ENCODE measurements at regions not wholly inside any gene's neighbourhood (a gene's known extent, or its start where the extent isn't known, plus 50 kb on each side); places are given as distances from the start of the nearest gene placed in this dataset.

DNA sequence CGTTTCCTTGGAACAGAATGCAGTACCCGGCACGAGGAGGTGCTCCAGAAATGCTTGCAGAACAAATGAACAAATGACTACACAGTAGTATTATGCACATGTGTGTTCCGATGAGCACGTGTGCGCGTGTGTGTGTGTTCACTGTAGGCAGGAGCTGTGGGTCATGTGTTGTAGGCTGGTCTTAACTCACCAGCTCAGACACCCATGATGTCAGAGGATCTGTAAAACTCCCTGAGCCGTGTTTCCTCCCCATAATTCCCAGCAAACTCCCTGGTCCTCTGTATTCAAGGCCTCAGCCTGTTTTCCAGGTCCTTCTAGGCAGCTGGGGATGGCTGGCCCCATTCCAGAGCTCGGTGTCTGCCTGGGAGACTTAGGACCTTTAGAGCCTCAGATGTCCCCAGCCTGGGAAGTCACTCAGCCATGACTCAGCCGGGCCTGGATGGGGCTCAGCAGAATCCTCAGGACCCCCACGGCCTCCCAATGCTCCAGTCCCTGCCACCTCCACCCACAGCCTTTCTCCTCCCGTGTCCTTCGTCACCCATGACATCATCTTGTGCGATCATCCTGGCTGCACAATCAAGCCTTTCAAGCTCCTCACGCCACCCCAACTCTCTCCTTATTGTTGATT, 475.0 kb upstream of the SULF2 start (continued):
- TF ChIP-seq, protein P1, sequence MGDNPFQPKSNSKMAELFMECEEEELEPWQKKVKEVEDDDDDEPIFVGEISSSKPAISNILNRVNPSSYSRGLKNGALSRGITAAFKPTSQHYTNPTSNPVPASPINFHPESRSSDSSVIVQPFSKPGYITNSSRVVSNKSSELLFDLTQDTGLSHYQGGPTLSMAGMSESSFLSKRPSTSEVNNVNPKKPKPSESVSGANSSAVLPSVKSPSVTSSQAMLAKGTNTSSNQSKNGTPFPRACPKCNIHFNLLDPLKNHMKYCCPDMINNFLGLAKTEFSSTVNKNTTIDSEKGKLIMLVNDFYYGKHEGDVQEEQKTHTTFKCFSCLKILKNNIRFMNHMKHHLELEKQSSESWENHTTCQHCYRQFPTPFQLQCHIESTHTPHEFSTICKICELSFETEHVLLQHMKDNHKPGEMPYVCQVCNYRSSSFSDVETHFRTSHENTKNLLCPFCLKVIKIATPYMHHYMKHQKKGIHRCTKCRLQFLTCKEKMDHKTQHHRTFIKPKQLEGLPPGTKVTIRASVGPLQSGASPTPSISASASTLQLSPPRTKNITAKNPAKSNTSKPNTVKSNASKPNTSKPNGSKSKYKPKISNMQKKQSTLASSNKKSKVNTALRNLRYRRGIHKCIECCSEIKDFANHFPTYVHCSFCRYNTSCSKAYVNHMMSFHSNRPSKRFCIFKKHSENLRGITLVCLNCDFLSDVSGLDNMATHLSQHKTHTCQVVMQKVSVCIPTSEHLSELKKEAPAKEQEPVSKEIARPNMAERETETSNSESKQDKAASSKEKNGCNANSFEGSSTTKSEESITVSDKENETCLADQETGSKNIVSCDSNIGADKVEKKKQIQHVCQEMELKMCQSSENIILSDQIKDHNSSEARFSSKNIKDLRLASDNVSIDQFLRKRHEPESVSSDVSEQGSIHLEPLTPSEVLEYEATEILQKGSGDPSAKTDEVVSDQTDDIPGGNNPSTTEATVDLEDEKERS (CRISPR knock-in tag; IDR thresholded peaks at IDR 0.05), result no peak
- no peak for TF ChIP-seq SIN3B (IDR thresholded peaks at IDR 0.05; ENCODE audit: low read length)

DNA sequence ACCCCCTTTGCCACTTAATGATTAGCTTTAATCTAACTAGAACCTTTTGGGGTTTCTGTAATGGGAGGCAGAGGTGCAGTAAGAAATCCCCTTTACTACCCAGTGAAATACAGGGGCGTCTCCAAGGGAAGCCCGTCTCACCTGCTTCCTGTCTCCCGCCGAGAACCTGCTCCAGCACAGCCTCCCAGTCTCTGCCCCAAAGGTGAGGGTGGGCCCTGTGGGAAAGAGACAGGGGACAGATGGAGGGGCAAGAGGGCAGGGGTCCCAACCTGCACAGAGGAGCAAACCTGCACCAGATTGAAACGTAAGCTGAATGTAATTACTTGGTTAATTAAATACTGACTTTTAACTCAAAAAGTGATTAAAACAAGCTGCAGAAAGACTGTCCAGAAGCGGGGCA, 474.2 kb upstream of the SULF2 start:
- no peak overlapping the region for H3K9ac ChIP-seq (ENCODE audit: insufficient read depth, low read depth, low read length)
- FAIRE-seq, result no peak
- no peak overlapping the region for H3K4me2 ChIP-seq (ENCODE audit: low read depth, low read length)
- H3K79me2 ChIP-seq (ENCODE audit: insufficient read depth, low read length), result no peaks in the 10 kb centered on the region
- no peak overlapping the region for H2AFZ ChIP-seq (ENCODE audit: low read length)
- H3K36me3 ChIP-seq (replicated peaks in 1 of 2; ENCODE audit: control insufficient read depth in 1 of 2, insufficient read depth in 2 of 2, low read length in 2 of 2), result no peaks in the 10 kb centered on the region
- no peaks in the 10 kb centered on the region for H4K20me1 ChIP-seq (ENCODE audit: insufficient read depth, low read length)
- peaks cover 6% of the 10 kb centered on the region; the same call in 1 of the 2 replicates for H3K9me3 ChIP-seq (ENCODE audit: low read length)
- DNase-seq (ENCODE audit: low spot score), result no peak
- intact Hi-C loops (cut with micrococcal nuclease; ENCODE audit: unreplicated experiment) (no loop called here), in situ Hi-C loops (cut with HindIII; ENCODE audit: extremely low pct_ligation_motif_present, low pct_unique_long_range_greater_than_20kb) (no loop called here)
- POLR2A ChIA-PET, result no interaction called here
- H3K27ac ChIP-seq (ENCODE audit: extremely low read length, insufficient read depth, low read length), result no peak overlapping the region
- H3K4me1 ChIP-seq (ENCODE audit: insufficient read depth, low read length), result no peaks in the 10 kb centered on the region
- ATAC-seq, result no peak
- no peak overlapping the region for H3K4me3 ChIP-seq (replicated peaks in 1 of 3; ENCODE audit: insufficient read depth in 1 of 3, low read depth in 2 of 3, low read length in 3 of 3)
- 37% methylated on average over 6 of the region's 6 CpGs for WGBS (ENCODE audit: low lambda C conversion rate)
- CTCF ChIA-PET (ENCODE audit: low intra/inter-chr PET ratio, low total read pairs), result no interaction called here
- no peaks in the 10 kb centered on the region; a peak in 1 of 5 replicates for H3K27me3 ChIP-seq (ENCODE audit: control insufficient read depth in 1 of 2, insufficient read depth in 2 of 2, low read length in 2 of 2)
- BruUV-seq (replicated peaks), result no TSS peak
- TF ChIP-seq SUZ12 (IDR thresholded peaks at IDR 0.05; ENCODE audit: low read depth, low read length) (no peak), KLF15 (CRISPR knock-in tag; IDR thresholded peaks at IDR 0.05; ENCODE audit: borderline replicate concordance) (no peak), PHF5A (CRISPR knock-in tag; IDR thresholded peaks at IDR 0.05; ENCODE audit: low read depth, unreplicated experiment) (no peak), PHB2 (IDR thresholded peaks at IDR 0.05; ENCODE audit: partially characterized antibody) (no peak), ESRRA (CRISPR knock-in tag; IDR thresholded peaks at IDR 0.05; ENCODE audit: low read depth) (no peak)
- TF ChIP-seq, protein P2, sequence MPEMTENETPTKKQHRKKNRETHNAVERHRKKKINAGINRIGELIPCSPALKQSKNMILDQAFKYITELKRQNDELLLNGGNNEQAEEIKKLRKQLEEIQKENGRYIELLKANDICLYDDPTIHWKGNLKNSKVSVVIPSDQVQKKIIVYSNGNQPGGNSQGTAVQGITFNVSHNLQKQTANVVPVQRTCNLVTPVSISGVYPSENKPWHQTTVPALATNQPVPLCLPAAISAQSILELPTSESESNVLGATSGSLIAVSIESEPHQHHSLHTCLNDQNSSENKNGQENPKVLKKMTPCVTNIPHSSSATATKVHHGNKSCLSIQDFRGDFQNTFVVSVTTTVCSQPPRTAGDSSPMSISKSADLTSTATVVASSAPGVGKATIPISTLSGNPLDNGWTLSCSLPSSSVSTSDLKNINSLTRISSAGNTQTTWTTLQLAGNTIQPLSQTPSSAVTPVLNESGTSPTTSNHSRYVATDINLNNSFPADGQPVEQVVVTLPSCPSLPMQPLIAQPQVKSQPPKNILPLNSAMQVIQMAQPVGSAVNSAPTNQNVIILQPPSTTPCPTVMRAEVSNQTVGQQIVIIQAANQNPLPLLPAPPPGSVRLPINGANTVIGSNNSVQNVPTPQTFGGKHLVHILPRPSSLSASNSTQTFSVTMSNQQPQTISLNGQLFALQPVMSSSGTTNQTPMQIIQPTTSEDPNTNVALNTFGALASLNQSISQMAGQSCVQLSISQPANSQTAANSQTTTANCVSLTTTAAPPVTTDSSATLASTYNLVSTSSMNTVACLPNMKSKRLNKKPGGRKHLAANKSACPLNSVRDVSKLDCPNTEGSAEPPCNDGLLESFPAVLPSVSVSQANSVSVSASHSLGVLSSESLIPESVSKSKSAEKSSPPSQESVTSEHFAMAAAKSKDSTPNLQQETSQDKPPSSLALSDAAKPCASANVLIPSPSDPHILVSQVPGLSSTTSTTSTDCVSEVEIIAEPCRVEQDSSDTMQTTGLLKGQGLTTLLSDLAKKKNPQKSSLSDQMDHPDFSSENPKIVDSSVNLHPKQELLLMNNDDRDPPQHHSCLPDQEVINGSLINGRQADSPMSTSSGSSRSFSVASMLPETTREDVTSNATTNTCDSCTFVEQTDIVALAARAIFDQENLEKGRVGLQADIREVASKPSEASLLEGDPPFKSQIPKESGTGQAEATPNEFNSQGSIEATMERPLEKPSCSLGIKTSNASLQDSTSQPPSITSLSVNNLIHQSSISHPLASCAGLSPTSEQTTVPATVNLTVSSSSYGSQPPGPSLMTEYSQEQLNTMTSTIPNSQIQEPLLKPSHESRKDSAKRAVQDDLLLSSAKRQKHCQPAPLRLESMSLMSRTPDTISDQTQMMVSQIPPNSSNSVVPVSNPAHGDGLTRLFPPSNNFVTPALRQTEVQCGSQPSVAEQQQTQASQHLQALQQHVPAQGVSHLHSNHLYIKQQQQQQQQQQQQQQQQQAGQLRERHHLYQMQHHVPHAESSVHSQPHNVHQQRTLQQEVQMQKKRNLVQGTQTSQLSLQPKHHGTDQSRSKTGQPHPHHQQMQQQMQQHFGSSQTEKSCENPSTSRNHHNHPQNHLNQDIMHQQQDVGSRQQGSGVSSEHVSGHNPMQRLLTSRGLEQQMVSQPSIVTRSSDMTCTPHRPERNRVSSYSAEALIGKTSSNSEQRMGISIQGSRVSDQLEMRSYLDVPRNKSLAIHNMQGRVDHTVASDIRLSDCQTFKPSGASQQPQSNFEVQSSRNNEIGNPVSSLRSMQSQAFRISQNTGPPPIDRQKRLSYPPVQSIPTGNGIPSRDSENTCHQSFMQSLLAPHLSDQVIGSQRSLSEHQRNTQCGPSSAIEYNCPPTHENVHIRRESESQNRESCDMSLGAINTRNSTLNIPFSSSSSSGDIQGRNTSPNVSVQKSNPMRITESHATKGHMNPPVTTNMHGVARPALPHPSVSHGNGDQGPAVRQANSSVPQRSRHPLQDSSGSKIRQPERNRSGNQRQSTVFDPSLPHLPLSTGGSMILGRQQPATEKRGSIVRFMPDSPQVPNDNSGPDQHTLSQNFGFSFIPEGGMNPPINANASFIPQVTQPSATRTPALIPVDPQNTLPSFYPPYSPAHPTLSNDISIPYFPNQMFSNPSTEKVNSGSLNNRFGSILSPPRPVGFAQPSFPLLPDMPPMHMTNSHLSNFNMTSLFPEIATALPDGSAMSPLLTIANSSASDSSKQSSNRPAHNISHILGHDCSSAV (CRISPR knock-in tag; IDR thresholded peaks at IDR 0.05; ENCODE audit: borderline replicate concordance), result no peak
- TF ChIP-seq, protein P3, sequence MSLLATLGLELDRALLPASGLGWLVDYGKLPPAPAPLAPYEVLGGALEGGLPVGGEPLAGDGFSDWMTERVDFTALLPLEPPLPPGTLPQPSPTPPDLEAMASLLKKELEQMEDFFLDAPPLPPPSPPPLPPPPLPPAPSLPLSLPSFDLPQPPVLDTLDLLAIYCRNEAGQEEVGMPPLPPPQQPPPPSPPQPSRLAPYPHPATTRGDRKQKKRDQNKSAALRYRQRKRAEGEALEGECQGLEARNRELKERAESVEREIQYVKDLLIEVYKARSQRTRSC (CRISPR knock-in tag; IDR thresholded peaks at IDR 0.05; ENCODE audit: low read depth), result no peak
